WTC11 (cell line): ENCODE measurements at regions not wholly inside any gene's neighbourhood (a gene's known extent, or its start where the extent isn't known, plus 50 kb on each side); places are given as distances from the start of the nearest gene placed in this dataset.

ENCODE experiments used
- ATAC-seq: fragments of 200-7000 bp; cut with Tn5 transposase; 2 replicates; pipeline ENCODE4 v1.10.0; 2021; ENCODE audit warnings: mild to moderate bottlenecking, moderate library complexity
- CTCF ChIA-PET: fragments of 300-600 bp; sonication (Branson Sonifier 250); formaldehyde crosslinking; loops from one replicate; lab custom pipeline; 2021; ENCODE audit warnings: antibody characterized with exemption; lab: Charles Lee
- POLR2A ChIA-PET: fragments of 350-600 bp; sonication (Branson Sonifier 250); formaldehyde crosslinking; loops from one replicate; lab custom pipeline; 2021; ENCODE audit warnings: antibody characterized with exemption; lab: Charles Lee
- DNase-seq: peaks from one replicate; pipeline ENCODE4 v3.0.0; 2021; ENCODE audit warnings: low spot score
- H3K27ac Mint-ChIP-seq: 2 replicates; pipeline ENCODE4 v1.8.0; 2021; ENCODE audit warnings: mixed read lengths
- H3K27me3 Mint-ChIP-seq: 2 replicates; pipeline ENCODE4 v1.8.0; 2021; ENCODE audit warnings: low read depth, mild to moderate bottlenecking, moderate library complexity, mixed read lengths
- H3K36me3 Mint-ChIP-seq: 2 replicates; pipeline ENCODE4 v1.8.0; 2021; ENCODE audit warnings: mixed read lengths
- H3K4me1 Mint-ChIP-seq: 2 replicates; pipeline ENCODE4 v1.8.0; 2022; ENCODE audit warnings: mixed read lengths
- H3K4me3 Mint-ChIP-seq: 2 replicates; pipeline ENCODE4 v1.8.0; 2021; ENCODE audit warnings: mild to moderate bottlenecking, moderate library complexity, mixed read lengths
- H3K9me3 Mint-ChIP-seq: 2 replicates; pipeline ENCODE4 v1.8.0; 2021; ENCODE audit warnings: mixed read lengths
- ATF3 ChIP-seq: sonication (generic); formaldehyde crosslinking; conservative IDR thresholded peaks from 2 replicates; pipeline ENCODE4 v1.8.1; 2022; ENCODE audit warnings: mild to moderate bottlenecking, missing genetic modification reagents
- ATF6 ChIP-seq: sonication (generic); formaldehyde crosslinking; IDR thresholded peaks from 2 replicates; pipeline ENCODE4 v1.8.1; 2023; ENCODE audit warnings: mild to moderate bottlenecking, missing genetic modification reagents
- CBFB ChIP-seq: sonication (generic); formaldehyde crosslinking; IDR thresholded peaks from 2 replicates; pipeline ENCODE4 v1.8.1; 2022; ENCODE audit warnings: mild to moderate bottlenecking, low read depth, missing genetic modification reagents
- CTCF ChIP-seq: fragments of 200-600 bp; IDR thresholded peaks from 2 replicates; pipeline ENCODE4 v1.8.0; 2022; ENCODE audit warnings: antibody characterized with exemption
- E2F1 ChIP-seq: sonication (generic); formaldehyde crosslinking; IDR thresholded peaks from 2 replicates; pipeline ENCODE4 v1.8.0; 2022; ENCODE audit warnings: mild to moderate bottlenecking, missing genetic modification reagents
- FOXK1 ChIP-seq: sonication (generic); formaldehyde crosslinking; IDR thresholded peaks from 2 replicates; pipeline ENCODE4 v1.8.0; 2022; ENCODE audit warnings: mild to moderate bottlenecking, moderate library complexity, missing genetic modification reagents
- HMGXB4 ChIP-seq: sonication (generic); formaldehyde crosslinking; IDR thresholded peaks from 2 replicates; pipeline ENCODE4 v1.8.1; 2023; ENCODE audit warnings: mild to moderate bottlenecking, moderate library complexity, missing genetic modification reagents
- JAZF1 ChIP-seq: fragments of 250-450 bp; sonication (Bioruptor Pico); IDR thresholded peaks from 2 replicates; pipeline ENCODE4 v1.9.0; 2021; ENCODE audit warnings: moderate library complexity, mild to moderate bottlenecking, inconsistent platforms
- MYBL2 ChIP-seq: sonication (generic); formaldehyde crosslinking; IDR thresholded peaks from 2 replicates; pipeline ENCODE4 v1.8.1; 2023; ENCODE audit warnings: mild to moderate bottlenecking, moderate library complexity, missing genetic modification reagents
- NFE2L1 ChIP-seq: sonication (generic); formaldehyde crosslinking; IDR thresholded peaks from 2 replicates; pipeline ENCODE4 v1.8.1; 2023; ENCODE audit warnings: missing genetic modification reagents
- NFYB ChIP-seq: sonication (generic); formaldehyde crosslinking; conservative IDR thresholded peaks from 2 replicates; pipeline ENCODE4 v1.8.0; 2022; ENCODE audit warnings: low read depth, missing genetic modification reagents
- PRRX2 ChIP-seq: fragments of 250-450 bp; sonication (Bioruptor Pico); IDR thresholded peaks from 2 replicates; pipeline ENCODE4 v1.8.0; 2021; ENCODE audit warnings: mild to moderate bottlenecking
- RELA ChIP-seq: sonication (generic); formaldehyde crosslinking; IDR thresholded peaks from 2 replicates; pipeline ENCODE4 v1.8.1; 2022; ENCODE audit warnings: missing genetic modification reagents, mild to moderate bottlenecking, borderline replicate concordance
- SOX15 ChIP-seq: fragments of 250-450 bp; sonication (Bioruptor Pico); IDR thresholded peaks from 2 replicates; pipeline ENCODE4 v1.9.0; 2021; ENCODE audit warnings: mild to moderate bottlenecking
- USF2 ChIP-seq: sonication (generic); formaldehyde crosslinking; IDR thresholded peaks from 2 replicates; pipeline ENCODE4 v1.8.1; 2023; ENCODE audit warnings: mild to moderate bottlenecking, missing genetic modification reagents, moderate library complexity
- ZBTB21 ChIP-seq: sonication (generic); formaldehyde crosslinking; IDR thresholded peaks from 2 replicates; pipeline ENCODE4 v1.8.1; 2023; ENCODE audit warnings: mild to moderate bottlenecking, missing genetic modification reagents, borderline replicate concordance
- ZMAT4 ChIP-seq: fragments of 250-450 bp; sonication (Bioruptor Pico); IDR thresholded peaks from 2 replicates; pipeline ENCODE4 v1.9.0; 2021; ENCODE audit warnings: mild to moderate bottlenecking
- ZNF263 ChIP-seq: sonication (generic); formaldehyde crosslinking; IDR thresholded peaks from 2 replicates; pipeline ENCODE4 v1.8.1; 2022; ENCODE audit warnings: low read depth, mild to moderate bottlenecking, moderate library complexity, missing genetic modification reagents
- ZNF317 ChIP-seq: sonication (generic); formaldehyde crosslinking; IDR thresholded peaks from 2 replicates; pipeline ENCODE4 v1.8.1; 2023; ENCODE audit warnings: low read depth, mild to moderate bottlenecking, moderate library complexity, missing genetic modification reagents, borderline replicate concordance
- ZNF423 ChIP-seq: fragments of 250-450 bp; sonication (Bioruptor Pico); IDR thresholded peaks from 2 replicates; pipeline ENCODE4 v2.1.2; 2022; ENCODE audit warnings: mild to moderate bottlenecking, moderate library complexity
- ZNF425 ChIP-seq: fragments of 250-450 bp; sonication (Bioruptor Pico); conservative IDR thresholded peaks from 2 replicates; pipeline ENCODE4 v1.9.0; 2021; ENCODE audit warnings: mild to moderate bottlenecking

GRCh38 chr4:130714006-130714405 lies 1618.1 kb downstream of the C4orf33 start (continued):
- TF ChIP-seq ATF3 (CRISPR knock-in tag), result no peak
- no peak for TF ChIP-seq ZMAT4 (CRISPR knock-in tag)
- TF ChIP-seq JAZF1 (CRISPR knock-in tag), result no peak
- TF ChIP-seq ZNF263 (CRISPR knock-in tag), result no peak

GRCh38 chr4:130722361-130722760 lies 1626.4 kb downstream of the C4orf33 start:
- ChIA-PET CTCF (no interaction called here), POLR2A (no interaction called here)
- Mint-ChIP-seq H3K27ac (no peak overlapping the region), H3K36me3 (no peaks in the 10 kb centered on the region), H3K4me1 (peaks cover 7% of the 10 kb centered on the region; the same call in 1 of the 2 replicates), H3K9me3 (no peaks in the 10 kb centered on the region), H3K4me3 (no peak overlapping the region), H3K27me3 (peaks cover 42% of the 10 kb centered on the region)
- ATAC-seq (peak; percentile 83), DNase-seq (no peak)
- TF ChIP-seq ZNF317, result no peak
- no peak for TF ChIP-seq SOX15 (CRISPR knock-in tag)
- no peak for TF ChIP-seq HMGXB4
- no peak for TF ChIP-seq MYBL2 (CRISPR knock-in tag)
- no peak for TF ChIP-seq ATF6 (CRISPR knock-in tag)
- no peak for TF ChIP-seq PRRX2 (CRISPR knock-in tag)
- TF ChIP-seq CBFB (CRISPR knock-in tag), result no peak
- no peak for TF ChIP-seq ZNF425 (CRISPR knock-in tag)
- TF ChIP-seq FOXK1 (CRISPR knock-in tag), result no peak
- TF ChIP-seq ATF3 (CRISPR knock-in tag), result no peak
- no peak for TF ChIP-seq ZBTB21 (CRISPR knock-in tag)
- TF ChIP-seq USF2 (CRISPR knock-in tag), result no peak
- no peak for TF ChIP-seq ZNF263 (CRISPR knock-in tag)
- TF ChIP-seq RELA (CRISPR knock-in tag), result no peak
- no peak for TF ChIP-seq E2F1 (CRISPR knock-in tag)
- no peak for TF ChIP-seq NFYB
- no peak for TF ChIP-seq NFE2L1 (CRISPR knock-in tag)
- TF ChIP-seq ZNF423 (CRISPR knock-in tag), result no peak
- no peak for TF ChIP-seq CTCF
